Stomach (tissue), 8 donors: ENCODE measurements at regions not wholly inside any gene's neighbourhood (a gene's known extent, or its start where the extent isn't known, plus 50 kb on each side); places are given as distances from the start of the nearest gene placed in this dataset.

Experiments used
- DNase-seq, 2 donors: peaks; one replicate each; pipeline versions ENCODE4 v3.0.0 to v3.0.0-alpha.2; 2013 to 2019
- H3K27ac ChIP-seq, 5 donors: fragments of 200-600 bp in 4 of 5; sonication (generic) in 4 of 5; one replicate each; pipeline ENCODE4 v1.5.1; 2013 to 2019; ENCODE audit warnings: mild to moderate bottlenecking in 1 of 5, moderate library complexity in 1 of 5
- H3K27me3 ChIP-seq, 3 donors: fragments of 200-600 bp; sonication (generic); one replicate each; pipeline ENCODE4 v1.5.1; 2017 to 2019; ENCODE audit warnings: mixed run types in 1 of 3
- H3K36me3 ChIP-seq, 4 donors: fragments of 200-600 bp; sonication (generic); 1 replicate in 3 of 4; 2 replicates in 1 of 4; pipeline ENCODE4 v1.5.1; 2016 to 2019
- H3K4me1 ChIP-seq, 4 donors: fragments of 200-600 bp; sonication (generic); one replicate each; pipeline ENCODE4 v1.5.1; 2016 to 2019
- H3K4me3 ChIP-seq, 4 donors: fragments of 200-600 bp; sonication (generic) in 3 of 4; one replicate each; pipeline ENCODE4 v1.5.1; 2016 to 2019; ENCODE audit warnings: mild to moderate bottlenecking in 1 of 4
- H3K9me3 ChIP-seq, 4 donors: fragments of 200-600 bp; sonication (generic); one replicate each; pipeline ENCODE4 v1.5.1; 2016 to 2019
- CTCF ChIP-seq, 7 experiments: fragments of 450-650 bp in 4 of 7; fragments of 200-600 bp in 3 of 7; sonication (generic) in 3 of 7; IDR thresholded peaks; one replicate each; pipeline ENCODE4 v1.5.1; 2016 to 2019; ENCODE audit warnings: antibody characterized with exemption in 7 of 7, control low read depth in 2 of 7, mild to moderate bottlenecking in 1 of 7
- EP300 ChIP-seq: sonication (generic); formaldehyde crosslinking; IDR thresholded peaks from one replicate; pipeline ENCODE4 v1.6.1; 2017; ENCODE audit warnings: antibody characterized with exemption
- POLR2A ChIP-seq, 4 donors: fragments of 450-650 bp; IDR thresholded peaks; one replicate each; pipeline ENCODE4 v1.6.1; 2016; ENCODE audit warnings: antibody characterized with exemption in 4 of 4, control low read depth in 2 of 4, mild to moderate bottlenecking in 1 of 4, moderate library complexity in 1 of 4
- POLR2AphosphoS5 ChIP-seq, 3 donors: sonication (generic); formaldehyde crosslinking; IDR thresholded peaks; one replicate each; pipeline ENCODE4 v1.6.1; 2016; ENCODE audit warnings: antibody characterized with exemption in 3 of 3
- WGBS, 5 donors: extraction: QIAGEN DNeasy Blood & Tissue Kit in 3 of 5; methylation state at CpG; one replicate each; pipeline versions ENCODE4 v1.1.5 to v1.1.7; 2013 to 2018; 5-methylcytosine and 5-hydroxymethylcytosine counted together
- intact Hi-C: fragments of 100-400 bp; cut with DNase I; formaldehyde crosslinking; loops from one replicate; pipeline ENCODE4 v1.15.1; 2023; ENCODE audit warnings: low total_unique reads
- donor health status: healthy with polysubstance abuse.
- donor health status: Bipolar disorder and iron deficiency.
- donor health status: healthy.

GRCh38 chr6:114785235-114786127, 442.7 kb upstream of the HS3ST5 start:
- no peak overlapping the region for H3K27ac ChIP-seq
- TF ChIP-seq POLR2A (IDR thresholded peaks at IDR 0.05) (no peak), POLR2AphosphoS5 (IDR thresholded peaks at IDR 0.05) (no peak), CTCF (IDR thresholded peaks at IDR 0.05) (no peak), EP300 (no peak)
- peak in 1 of 2 donors; percentile 1 for DNase-seq

GRCh38 chr6:114783783-114784182, 441.0 kb upstream of the HS3ST5 start:
- no peaks in the 10 kb centered on the region for H3K4me1 ChIP-seq
- intact Hi-C loops: no loop called here
- H3K27me3 ChIP-seq: no peaks in the 10 kb centered on the region
- WGBS, 5 donors: 57 to 75% (median 60%) methylated on average over 3 of the region's 3 CpGs
- H3K4me3 ChIP-seq: no peak overlapping the region
- H3K27ac ChIP-seq: no peak overlapping the region
- no peak for DNase-seq
- no peak for TF ChIP-seq POLR2A (IDR thresholded peaks at IDR 0.05)
- TF ChIP-seq CTCF (IDR thresholded peaks at IDR 0.05): no peak
- no peaks in the 10 kb centered on the region for H3K36me3 ChIP-seq
- peaks cover 0 to 5% (median 0%) of the 10 kb centered on the region in 4 donors for H3K9me3 ChIP-seq

More at GRCh38 chr6:114785235-114786127, 442.7 kb upstream of the HS3ST5 start:
- H3K4me1 ChIP-seq: no peaks in the 10 kb centered on the region
- WGBS, 5 donors: 90 to 100% (median 93%) methylated on average over 1 of the region's 1 CpG
- no peak overlapping the region for H3K4me3 ChIP-seq
- intact Hi-C loops: no loop called here
- H3K9me3 ChIP-seq: peaks cover 0 to 5% (median 0%) of the 10 kb centered on the region in 4 donors
- H3K36me3 ChIP-seq: no peaks in the 10 kb centered on the region
- H3K27me3 ChIP-seq: no peaks in the 10 kb centered on the region

GRCh38 chr6:114783083-114783482, 440.3 kb upstream of the HS3ST5 start:
- Histone ChIP-seq H3K4me1 (no peaks in the 10 kb centered on the region), H3K27me3 (no peaks in the 10 kb centered on the region), H3K4me3 (no peak overlapping the region), H3K36me3 (no peaks in the 10 kb centered on the region), H3K27ac (no peak overlapping the region), H3K9me3 (peaks cover 0 to 5% (median 0%) of the 10 kb centered on the region in 4 donors)
- no peak for DNase-seq
- TF ChIP-seq POLR2AphosphoS5 (IDR thresholded peaks at IDR 0.05): no peak
- no peak for TF ChIP-seq POLR2A (IDR thresholded peaks at IDR 0.05)
- TF ChIP-seq CTCF (IDR thresholded peaks at IDR 0.05): no peak
- no peak for TF ChIP-seq EP300
- intact Hi-C loops: no loop called here

GRCh38 chr6:114764866-114765265, 422.0 kb upstream of the HS3ST5 start:
- no peak for DNase-seq
- TF ChIP-seq EP300 (no peak), POLR2A (IDR thresholded peaks at IDR 0.05) (no peak)
- H3K36me3 ChIP-seq: no peaks in the 10 kb centered on the region
- no peaks in the 10 kb centered on the region for H3K4me1 ChIP-seq
- WGBS, 5 donors: 69 to 93% (median 77%) methylated on average over 2 of the region's 2 CpGs
- intact Hi-C loops: no loop called here
- peaks cover 0 to 3% (median 0%) of the 10 kb centered on the region in 4 donors for H3K9me3 ChIP-seq
- H3K4me3 ChIP-seq: no peak overlapping the region
- no peak overlapping the region for H3K27ac ChIP-seq
- H3K27me3 ChIP-seq: no peaks in the 10 kb centered on the region

- no peak overlapping the region for H3K27ac ChIP-seq
- intact Hi-C loops: no loop called here
- no peak overlapping the region for H3K4me3 ChIP-seq
- DNase-seq: peak in 1 of 2 donors; percentile 14
- H3K36me3 ChIP-seq: no peaks in the 10 kb centered on the region
- H3K9me3 ChIP-seq: peaks cover 0 to 3% (median 0%) of the 10 kb centered on the region in 4 donors
- no peaks in the 10 kb centered on the region for H3K4me1 ChIP-seq
- no peaks in the 10 kb centered on the region for H3K27me3 ChIP-seq
- 51 to 58% (median 54%) methylated on average over 4 of the region's 4 CpGs for WGBS, 5 donors
- TF ChIP-seq CTCF (IDR thresholded peaks at IDR 0.05): no peak
- TF ChIP-seq POLR2A (IDR thresholded peaks at IDR 0.05): no peak
- TF ChIP-seq EP300: no peak
- no peak for TF ChIP-seq POLR2AphosphoS5 (IDR thresholded peaks at IDR 0.05)
These were observed 419.3 kb upstream of the HS3ST5 start for GRCh38 chr6:114762145-114762544.
